NB4 (cell line): ENCODE measurements at regions not wholly inside any gene's neighbourhood (a gene's known extent, or its start where the extent isn't known, plus 50 kb on each side); places are given as distances from the start of the nearest gene placed in this dataset.

Source experiments
- MAX ChIP-seq: IDR thresholded peaks from 2 replicates; pipeline ENCODE4 v1.6.1; 2011; ENCODE audit warnings: low read depth, low read length
- POLR2A ChIP-seq: IDR thresholded peaks from 2 replicates; pipeline ENCODE4 v1.6.1; 2011; ENCODE audit warnings: mild to moderate bottlenecking; ENCODE audit not compliant: insufficient read length; ENCODE audit errors: extremely low read depth
- TF ChIP-seq, protein P1 (sequence below): IDR thresholded peaks from one replicate; pipeline ENCODE4 v1.5.1; 2012; ENCODE audit warnings: low read depth, low read length

- TF ChIP-seq MAX: no peak
- TF ChIP-seq, protein P1, sequence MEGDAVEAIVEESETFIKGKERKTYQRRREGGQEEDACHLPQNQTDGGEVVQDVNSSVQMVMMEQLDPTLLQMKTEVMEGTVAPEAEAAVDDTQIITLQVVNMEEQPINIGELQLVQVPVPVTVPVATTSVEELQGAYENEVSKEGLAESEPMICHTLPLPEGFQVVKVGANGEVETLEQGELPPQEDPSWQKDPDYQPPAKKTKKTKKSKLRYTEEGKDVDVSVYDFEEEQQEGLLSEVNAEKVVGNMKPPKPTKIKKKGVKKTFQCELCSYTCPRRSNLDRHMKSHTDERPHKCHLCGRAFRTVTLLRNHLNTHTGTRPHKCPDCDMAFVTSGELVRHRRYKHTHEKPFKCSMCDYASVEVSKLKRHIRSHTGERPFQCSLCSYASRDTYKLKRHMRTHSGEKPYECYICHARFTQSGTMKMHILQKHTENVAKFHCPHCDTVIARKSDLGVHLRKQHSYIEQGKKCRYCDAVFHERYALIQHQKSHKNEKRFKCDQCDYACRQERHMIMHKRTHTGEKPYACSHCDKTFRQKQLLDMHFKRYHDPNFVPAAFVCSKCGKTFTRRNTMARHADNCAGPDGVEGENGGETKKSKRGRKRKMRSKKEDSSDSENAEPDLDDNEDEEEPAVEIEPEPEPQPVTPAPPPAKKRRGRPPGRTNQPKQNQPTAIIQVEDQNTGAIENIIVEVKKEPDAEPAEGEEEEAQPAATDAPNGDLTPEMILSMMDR: no peak
- no peak for TF ChIP-seq POLR2A
These were observed 355.8 kb upstream of the GRAMD2B start for GRCh38 chr5:126067404-126067803.
